Tibial nerve (tissue), 4 donors: ENCODE measurements at regions not wholly inside any gene's neighbourhood (a gene's known extent, or its start where the extent isn't known, plus 50 kb on each side); places are given as distances from the start of the nearest gene placed in this dataset.

Experiments used
- DNase-seq, 2 donors: peaks; one replicate each; pipeline ENCODE4 v3.0.0-alpha.2; 2019; ENCODE audit warnings: low spot score in 2 of 2
- H3K27ac ChIP-seq, 4 donors: fragments of 200-600 bp; sonication (generic) in 3 of 4; one replicate each; pipeline ENCODE4 v1.5.1; 2017 to 2019; ENCODE audit warnings: mild to moderate bottlenecking in 1 of 4
- H3K27me3 ChIP-seq, 2 donors: fragments of 200-600 bp; sonication (generic) in 1 of 2; one replicate each; pipeline versions ENCODE4 v1.5.1 to v1.6.0; 2017 to 2019
- H3K36me3 ChIP-seq, 3 donors: fragments of 200-600 bp; sonication (generic); one replicate each; pipeline ENCODE4 v1.5.1; 2018 to 2019
- H3K4me1 ChIP-seq, 4 donors: fragments of 200-600 bp; sonication (generic) in 3 of 4; one replicate each; pipeline ENCODE4 v1.5.1; 2017 to 2019
- H3K4me3 ChIP-seq, 4 donors: fragments of 200-600 bp; sonication (generic) in 3 of 4; one replicate each; pipeline ENCODE4 v1.5.1; 2017 to 2019; ENCODE audit warnings: mild to moderate bottlenecking in 1 of 4, moderate library complexity in 1 of 4
- H3K9me3 ChIP-seq, 4 donors: fragments of 200-600 bp; sonication (generic) in 3 of 4; one replicate each; pipeline ENCODE4 v1.5.1; 2017 to 2019
- EP300 ChIP-seq, 2 donors: sonication (generic); formaldehyde crosslinking; IDR thresholded peaks; one replicate each; pipeline ENCODE4 v1.6.1; 2017; ENCODE audit warnings: antibody characterized with exemption in 2 of 2, mild to moderate bottlenecking in 1 of 2
- POLR2A ChIP-seq, 2 donors: fragments of 450-650 bp; IDR thresholded peaks; one replicate each; pipeline ENCODE4 v1.6.1; 2017; ENCODE audit warnings: antibody characterized with exemption in 2 of 2, mild to moderate bottlenecking in 2 of 2, moderate library complexity in 2 of 2
- WGBS, 2 donors: methylation state at CpG; one replicate each; pipeline ENCODE4 v1.1.5; 2018; 5-methylcytosine and 5-hydroxymethylcytosine counted together
- TF ChIP-seq, protein P1 (sequence below), 5 experiments: fragments of 200-600 bp in 3 of 5; fragments of 450-650 bp in 2 of 5; sonication (generic) in 3 of 5; IDR thresholded peaks; one replicate each; pipeline ENCODE4 v1.5.1; 2016 to 2019; ENCODE audit warnings: antibody characterized with exemption in 5 of 5, mild to moderate bottlenecking in 3 of 5, moderate library complexity in 2 of 5

DNA sequence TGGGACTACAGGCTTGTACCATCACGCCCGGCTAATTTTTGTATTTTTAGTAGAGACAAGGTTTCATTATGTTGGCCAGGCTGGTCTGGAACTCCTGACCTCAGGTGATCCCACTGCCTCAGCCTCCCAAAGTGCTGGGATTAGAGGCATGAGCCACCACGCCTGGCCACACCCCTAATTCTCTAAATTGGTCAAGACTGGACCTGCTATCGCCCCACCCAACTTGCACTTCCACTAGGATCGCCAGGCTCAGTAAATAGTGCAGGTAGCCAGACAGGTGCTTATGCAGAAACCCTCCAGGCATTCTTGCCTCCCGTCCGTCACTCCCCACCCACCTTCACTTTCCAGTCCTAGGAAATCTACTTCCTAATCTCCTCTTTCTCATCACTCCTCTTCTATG lies 481.4 kb upstream of the EEF2KMT start:
- peaks cover 0 to 5% (median 0%) of the 10 kb centered on the region in 4 donors for H3K9me3 ChIP-seq
- H3K36me3 ChIP-seq = no peaks in the 10 kb centered on the region
- no peaks in the 10 kb centered on the region for H3K4me1 ChIP-seq
- WGBS, 2 donors = 77 to 81% methylated on average over 7 of the region's 7 CpGs
- DNase-seq = no peak
- TF ChIP-seq POLR2A (IDR thresholded peaks at IDR 0.05) = no peak
- TF ChIP-seq, protein P1, sequence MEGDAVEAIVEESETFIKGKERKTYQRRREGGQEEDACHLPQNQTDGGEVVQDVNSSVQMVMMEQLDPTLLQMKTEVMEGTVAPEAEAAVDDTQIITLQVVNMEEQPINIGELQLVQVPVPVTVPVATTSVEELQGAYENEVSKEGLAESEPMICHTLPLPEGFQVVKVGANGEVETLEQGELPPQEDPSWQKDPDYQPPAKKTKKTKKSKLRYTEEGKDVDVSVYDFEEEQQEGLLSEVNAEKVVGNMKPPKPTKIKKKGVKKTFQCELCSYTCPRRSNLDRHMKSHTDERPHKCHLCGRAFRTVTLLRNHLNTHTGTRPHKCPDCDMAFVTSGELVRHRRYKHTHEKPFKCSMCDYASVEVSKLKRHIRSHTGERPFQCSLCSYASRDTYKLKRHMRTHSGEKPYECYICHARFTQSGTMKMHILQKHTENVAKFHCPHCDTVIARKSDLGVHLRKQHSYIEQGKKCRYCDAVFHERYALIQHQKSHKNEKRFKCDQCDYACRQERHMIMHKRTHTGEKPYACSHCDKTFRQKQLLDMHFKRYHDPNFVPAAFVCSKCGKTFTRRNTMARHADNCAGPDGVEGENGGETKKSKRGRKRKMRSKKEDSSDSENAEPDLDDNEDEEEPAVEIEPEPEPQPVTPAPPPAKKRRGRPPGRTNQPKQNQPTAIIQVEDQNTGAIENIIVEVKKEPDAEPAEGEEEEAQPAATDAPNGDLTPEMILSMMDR (IDR thresholded peaks at IDR 0.05) = no peak
- H3K27ac ChIP-seq = no peak overlapping the region
- no peak overlapping the region for H3K4me3 ChIP-seq
- H3K27me3 ChIP-seq = no peaks in the 10 kb centered on the region

DNA sequence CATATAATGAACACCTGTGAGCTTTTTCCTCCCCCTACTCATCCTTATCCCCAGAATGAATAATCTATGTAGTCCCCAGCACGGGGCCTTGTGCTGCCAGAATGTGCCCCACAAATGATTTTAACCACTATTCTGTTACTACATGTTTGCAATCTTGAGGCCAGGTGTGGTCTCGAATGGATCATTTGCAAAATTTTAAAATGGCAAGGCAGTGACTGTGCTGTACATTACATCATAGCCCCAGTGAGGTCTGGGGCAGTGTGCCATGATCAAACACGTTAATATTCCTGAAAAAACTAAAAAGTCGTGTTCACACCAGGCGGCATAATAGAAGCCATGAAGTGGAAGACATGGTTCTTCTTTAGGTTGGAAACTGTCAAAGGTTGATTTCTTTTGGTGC lies 479.9 kb upstream of the EEF2KMT start:
- Histone ChIP-seq H3K4me1 (no peaks in the 10 kb centered on the region), H3K9me3 (peaks cover 0 to 5% (median 0%) of the 10 kb centered on the region in 4 donors), H3K36me3 (no peaks in the 10 kb centered on the region), H3K27ac (no peak overlapping the region), H3K4me3 (no peak overlapping the region), H3K27me3 (no peaks in the 10 kb centered on the region)
- WGBS, 2 donors = 75 to 82% methylated on average over 5 of the region's 5 CpGs
- DNase-seq = no peak
- TF ChIP-seq, protein P1 (IDR thresholded peaks at IDR 0.05) = no peak
- TF ChIP-seq POLR2A (IDR thresholded peaks at IDR 0.05) (no peak), EP300 (IDR thresholded peaks at IDR 0.05) (no peak)

DNA sequence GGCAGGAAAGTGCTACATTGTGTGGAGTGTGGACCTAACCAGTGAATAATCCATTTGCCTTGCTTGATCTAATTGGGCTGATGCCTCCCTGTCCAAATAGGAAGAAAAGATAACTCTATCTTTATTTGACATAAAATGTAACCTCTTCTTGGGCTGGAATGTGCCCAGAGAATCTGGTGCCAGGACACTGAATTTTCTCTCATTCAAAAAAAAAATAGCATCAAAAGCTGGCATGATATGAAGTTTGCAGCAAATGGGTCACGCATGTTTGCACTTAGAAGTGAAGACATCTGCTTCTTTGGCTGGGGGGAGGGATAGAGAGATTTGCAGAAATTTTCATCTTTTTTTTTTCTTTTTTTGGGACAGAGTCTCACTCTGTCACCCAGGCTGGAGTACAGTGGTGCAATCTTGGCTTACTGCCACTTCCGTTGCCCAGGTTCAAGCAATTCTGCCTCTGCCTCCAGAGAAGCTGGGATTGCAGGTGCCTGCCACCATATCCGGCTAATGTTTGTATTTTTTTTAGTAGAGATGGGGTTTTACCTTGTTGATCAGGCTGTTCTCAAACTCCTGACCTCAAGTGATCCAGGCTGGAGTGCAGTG lies 478.2 kb upstream of the EEF2KMT start:
- H3K9me3 ChIP-seq = peaks cover 0 to 5% (median 0%) of the 10 kb centered on the region in 4 donors
- no peaks in the 10 kb centered on the region for H3K27me3 ChIP-seq
- H3K27ac ChIP-seq = no peak overlapping the region
- no peak for DNase-seq
- no peak for TF ChIP-seq POLR2A (IDR thresholded peaks at IDR 0.05)
- no peak for TF ChIP-seq EP300 (IDR thresholded peaks at IDR 0.05)
- TF ChIP-seq, protein P1 (IDR thresholded peaks at IDR 0.05) = no peak
- 74 to 84% methylated on average over 3 of the region's 3 CpGs for WGBS, 2 donors
- no peaks in the 10 kb centered on the region for H3K4me1 ChIP-seq
- H3K4me3 ChIP-seq = no peak overlapping the region
- H3K36me3 ChIP-seq = no peaks in the 10 kb centered on the region

GRCh38 chr16:5575121-5575520 lies 477.5 kb upstream of the EEF2KMT start:
- no peak for DNase-seq
- H3K4me3 ChIP-seq = no peak overlapping the region
- no peaks in the 10 kb centered on the region for H3K36me3 ChIP-seq
- H3K27me3 ChIP-seq = no peaks in the 10 kb centered on the region
- H3K27ac ChIP-seq = no peak overlapping the region
- 87 to 93% methylated on average over 6 of the region's 6 CpGs for WGBS, 2 donors
- no peak for TF ChIP-seq POLR2A (IDR thresholded peaks at IDR 0.05)
- TF ChIP-seq EP300 (IDR thresholded peaks at IDR 0.05) = no peak
- peaks cover 0 to 1% (median 0%) of the 10 kb centered on the region in 4 donors for H3K9me3 ChIP-seq
- H3K4me1 ChIP-seq = no peaks in the 10 kb centered on the region

- Histone ChIP-seq H3K4me3 (no peak overlapping the region), H3K4me1 (no peaks in the 10 kb centered on the region), H3K27me3 (no peaks in the 10 kb centered on the region), H3K27ac (no peak overlapping the region), H3K9me3 (no peaks in the 10 kb centered on the region), H3K36me3 (no peaks in the 10 kb centered on the region)
- TF ChIP-seq POLR2A (IDR thresholded peaks at IDR 0.05) (no peak), EP300 (IDR thresholded peaks at IDR 0.05) (no peak)
- TF ChIP-seq, protein P1 (IDR thresholded peaks at IDR 0.05) = no peak
- no peak for DNase-seq
- 89 to 90% methylated on average over 2 of the region's 2 CpGs for WGBS, 2 donors
These were observed 474.5 kb upstream of the EEF2KMT start for GRCh38 chr16:5572056-5572455.

- Histone ChIP-seq H3K27me3 (no peaks in the 10 kb centered on the region), H3K36me3 (no peaks in the 10 kb centered on the region), H3K4me3 (no peak overlapping the region), H3K4me1 (no peaks in the 10 kb centered on the region), H3K27ac (no peak overlapping the region), H3K9me3 (no peaks in the 10 kb centered on the region)
- no peak for TF ChIP-seq EP300 (IDR thresholded peaks at IDR 0.05)
- no peak for TF ChIP-seq POLR2A (IDR thresholded peaks at IDR 0.05)
- WGBS, 2 donors = 84 to 87% methylated on average over 8 of the region's 8 CpGs
- no peak for DNase-seq
These were observed 473.9 kb upstream of the EEF2KMT start for GRCh38 chr16:5571446-5571845.
